AG10803 (cell line): ENCODE measurements at regions not wholly inside any gene's neighbourhood (a gene's known extent, or its start where the extent isn't known, plus 50 kb on each side); places are given as distances from the start of the nearest gene placed in this dataset.

ENCODE experiments used
- DNase-seq: peaks from one replicate; pipeline ENCODE4 v3.0.0; 2010; ENCODE audit warnings: low read depth
- H3K4me3 ChIP-seq: 2 replicates; pipeline ENCODE4 v1.5.1; 2011; ENCODE audit warnings: mild to moderate bottlenecking, low read length, control low read depth
- CTCF ChIP-seq: conservative IDR thresholded peaks from 2 replicates; pipeline ENCODE4 v1.5.1; 2011; ENCODE audit warnings: mild to moderate bottlenecking, low read length, control low read depth, inconsistent platforms

GRCh38 chr6:54747955-54748354 is 98.6 kb upstream of the FAM83B start:
- TF ChIP-seq CTCF, result no peak
- DNase-seq, result no peak
- H3K4me3 ChIP-seq, result no peak overlapping the region

- DNase-seq, result no peak
- H3K4me3 ChIP-seq, result no peak overlapping the region
- no peak for TF ChIP-seq CTCF
Measured at GRCh38 chr6:54754406-54754805, 92.2 kb upstream of the FAM83B start.

GRCh38 chr6:54758340-54758739 is 88.2 kb upstream of the FAM83B start:
- TF ChIP-seq CTCF, result no peak
- H3K4me3 ChIP-seq, result no peak overlapping the region
- DNase-seq, result no peak

GRCh38 chr6:54768494-54768893 is 78.1 kb upstream of the FAM83B start:
- TF ChIP-seq CTCF, result no peak
- DNase-seq, result no peak
- H3K4me3 ChIP-seq, result no peak overlapping the region

GRCh38 chr6:54770328-54770727 is 76.2 kb upstream of the FAM83B start:
- no peak for DNase-seq
- TF ChIP-seq CTCF, result no peak
- H3K4me3 ChIP-seq, result no peak overlapping the region

GRCh38 chr6:54771968-54772367 is 74.6 kb upstream of the FAM83B start:
- no peak for DNase-seq
- no peak for TF ChIP-seq CTCF
- H3K4me3 ChIP-seq, result no peak overlapping the region

- H3K4me3 ChIP-seq, result no peak overlapping the region
- no peak for TF ChIP-seq CTCF
- DNase-seq, result no peak
Measured at GRCh38 chr6:54772610-54773009, 74.0 kb upstream of the FAM83B start.
